NCI-H345 treated with DMSO at 0.1 percent for 48 hours (cell line): ENCODE measurements at regions not wholly inside any gene's neighbourhood (a gene's known extent, or its start where the extent isn't known, plus 50 kb on each side); places are given as distances from the start of the nearest gene placed in this dataset.
"Not testable (repeated sequence)": the region's sequence is repeated elsewhere in the genome, so short reads cannot be mapped to it uniquely, and the experiment has no call there.

Experiments
- DNase-seq: peaks from one replicate; lab custom pipeline; 2025; ENCODE audit not compliant: unreplicated experiment; lab: John Stamatoyannopoulos, UW

- DNase-seq = no peak
These were observed 315.1 kb upstream of the RASGEF1B start for GRCh38 chr4:81786766-81787165.

DNA sequence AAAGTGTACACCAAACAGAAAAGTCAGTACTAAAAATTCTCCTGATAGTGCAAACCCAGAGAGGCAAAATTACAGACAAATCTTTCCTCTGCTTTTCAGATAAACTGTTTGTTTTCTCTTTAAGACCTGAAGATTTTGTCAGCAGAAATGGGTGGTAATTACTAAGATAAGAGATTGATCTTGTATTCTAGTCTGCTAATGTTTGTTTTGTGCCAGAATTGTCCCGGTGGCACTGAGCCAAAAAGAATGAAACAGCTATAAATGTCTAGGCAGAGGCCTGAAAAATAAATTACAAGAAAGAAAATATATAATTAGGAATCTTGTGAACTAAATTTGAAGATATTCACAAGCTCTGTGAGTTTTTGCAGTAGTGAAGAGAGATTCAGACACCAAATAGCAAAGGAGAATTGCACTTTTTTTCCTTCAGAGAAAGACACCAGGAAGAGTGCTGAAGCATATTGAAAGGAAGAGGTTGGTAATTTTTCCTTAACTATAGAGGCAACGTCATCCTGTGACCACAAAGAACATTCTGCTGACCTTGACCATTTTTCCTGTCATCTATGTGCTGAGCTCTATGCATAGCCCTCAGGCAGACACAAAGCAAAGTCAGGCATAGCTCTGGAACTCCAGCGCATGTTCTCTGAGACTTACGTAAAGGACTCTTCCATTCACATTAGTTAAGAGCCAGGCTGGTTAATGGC, 314.5 kb upstream of the RASGEF1B start:
- no peak for DNase-seq

- no peak for DNase-seq
These were observed 313.6 kb upstream of the RASGEF1B start for GRCh38 chr4:81785338-81785737.

GRCh38 chr4:81783558-81783957, 311.9 kb upstream of the RASGEF1B start:
- DNase-seq = no peak

- DNase-seq = no peak
These were observed 310.1 kb upstream of the RASGEF1B start for GRCh38 chr4:81781799-81782198.

DNA sequence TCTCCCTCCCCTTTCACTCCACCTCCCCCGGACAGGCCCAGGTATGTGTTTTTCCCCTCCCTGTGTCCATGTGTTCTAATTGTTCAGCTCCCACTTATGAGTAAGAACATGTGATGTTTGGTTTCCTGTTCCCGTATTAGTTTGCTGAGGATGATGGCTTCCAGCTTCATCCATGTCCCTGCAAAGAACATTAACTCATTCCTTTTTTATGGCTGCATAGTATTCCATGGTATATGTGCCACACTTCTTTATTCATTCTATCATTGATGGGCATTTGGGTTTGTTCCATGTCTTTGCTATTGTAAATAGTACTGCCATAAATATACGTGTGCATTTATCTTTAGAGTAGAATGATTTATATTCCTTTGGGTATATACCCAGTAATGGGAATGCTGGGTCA, 306.0 kb upstream of the RASGEF1B start:
- DNase-seq = not testable (repeated sequence)

GRCh38 chr4:81776794-81777193, 305.1 kb upstream of the RASGEF1B start:
- no peak for DNase-seq

DNA sequence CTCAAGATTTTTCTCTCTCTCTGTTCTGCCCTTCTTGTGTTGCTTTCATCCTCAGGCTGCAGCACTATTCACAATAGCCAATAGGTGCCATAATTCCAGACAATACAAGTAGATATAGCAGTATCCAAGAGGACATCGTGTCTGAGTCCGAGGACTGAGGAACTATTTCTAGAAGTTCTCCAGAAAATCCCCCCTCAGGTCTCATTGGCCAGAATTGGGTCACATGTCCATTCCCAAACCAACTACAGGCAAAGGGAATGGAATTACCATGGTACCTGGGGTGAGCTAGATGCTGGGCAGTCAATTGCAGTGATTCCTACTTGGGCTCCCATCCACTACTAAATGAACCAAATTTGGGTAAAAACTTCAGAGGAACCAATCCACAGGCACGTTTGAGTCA, 301.9 kb upstream of the RASGEF1B start:
- no peak for DNase-seq

DNA sequence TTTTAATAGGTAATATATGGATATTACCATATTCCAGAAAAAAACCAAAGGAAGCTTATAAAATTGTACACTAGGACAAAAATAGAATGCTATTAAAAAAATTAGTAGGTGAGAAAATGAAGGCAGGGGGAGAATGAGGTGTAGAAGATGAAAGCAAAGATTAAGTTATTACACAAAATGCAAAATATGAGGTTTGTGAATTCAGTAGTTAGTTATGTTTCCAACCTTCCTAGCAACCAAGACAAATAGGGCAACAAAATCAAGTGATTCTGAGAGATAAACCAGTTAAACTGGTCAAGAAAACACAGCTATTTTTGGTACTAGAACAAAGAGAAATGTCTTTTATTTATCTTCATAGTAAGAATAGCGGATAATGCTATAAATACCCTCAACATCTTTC, 300.0 kb upstream of the RASGEF1B start:
- DNase-seq = no peak

GRCh38 chr4:81769244-81769643, 297.5 kb upstream of the RASGEF1B start:
- DNase-seq = no peak

GRCh38 chr4:81758574-81759264, 287.0 kb upstream of the RASGEF1B start:
- DNase-seq = no peak

DNA sequence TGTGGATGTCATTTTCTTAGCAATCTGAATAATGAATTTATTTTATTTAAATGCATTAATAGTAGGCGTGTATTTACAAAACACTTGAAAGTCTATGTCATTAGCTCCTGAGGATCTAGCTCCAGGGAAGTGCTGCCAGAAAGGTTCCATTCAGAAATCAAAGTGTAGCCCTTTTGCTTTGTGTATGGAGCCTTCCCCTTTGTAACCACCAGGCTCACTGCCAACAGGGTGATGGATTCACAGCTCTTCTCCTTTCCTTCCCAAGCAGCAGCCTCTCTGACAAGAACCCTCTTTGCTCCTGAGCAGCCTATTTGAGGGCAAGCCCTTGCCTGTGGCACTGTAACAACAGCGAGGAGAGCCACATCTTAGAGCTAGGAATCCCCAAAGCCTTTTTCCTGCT, 286.0 kb upstream of the RASGEF1B start:
- peak; percentile 66 for DNase-seq

DNA sequence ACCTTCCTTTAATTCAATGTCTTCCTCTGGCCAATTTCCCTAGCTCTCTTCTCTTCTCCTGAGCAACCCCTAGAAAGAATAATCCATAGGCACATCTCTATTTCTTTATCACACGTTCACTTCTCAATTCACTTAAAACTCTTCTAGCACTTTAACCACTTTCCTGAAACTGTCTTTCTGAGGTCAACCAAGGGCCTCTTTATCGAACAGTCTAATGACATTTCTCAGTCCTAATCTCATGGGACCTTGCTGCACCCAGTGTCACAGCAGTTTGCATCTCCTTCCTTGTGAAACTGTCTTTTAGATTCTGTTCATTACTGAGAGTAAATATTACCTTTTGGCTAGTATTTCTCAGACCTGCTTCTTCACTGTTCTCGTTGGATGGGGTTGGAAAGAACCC, 285.3 kb upstream of the RASGEF1B start:
- no peak for DNase-seq

DNA sequence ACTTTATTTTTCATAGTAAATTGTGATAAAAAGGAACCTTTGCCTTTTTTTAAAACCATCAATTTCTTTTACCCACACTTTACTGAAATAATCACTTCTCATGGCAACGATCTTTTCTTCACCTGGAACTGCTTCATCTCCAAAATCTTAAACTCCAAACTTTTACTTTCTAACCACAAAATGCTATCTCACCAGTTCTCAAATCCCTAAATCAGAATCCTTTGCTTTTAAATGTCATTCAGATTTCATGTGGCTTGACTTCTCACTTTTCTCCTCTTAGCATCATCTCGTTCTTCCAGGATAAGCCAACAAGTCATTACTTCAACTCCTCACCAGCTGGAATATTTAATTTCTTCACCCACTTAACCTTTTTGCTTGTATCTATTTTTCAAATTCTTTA, 284.3 kb upstream of the RASGEF1B start:
- DNase-seq = no peak

DNA sequence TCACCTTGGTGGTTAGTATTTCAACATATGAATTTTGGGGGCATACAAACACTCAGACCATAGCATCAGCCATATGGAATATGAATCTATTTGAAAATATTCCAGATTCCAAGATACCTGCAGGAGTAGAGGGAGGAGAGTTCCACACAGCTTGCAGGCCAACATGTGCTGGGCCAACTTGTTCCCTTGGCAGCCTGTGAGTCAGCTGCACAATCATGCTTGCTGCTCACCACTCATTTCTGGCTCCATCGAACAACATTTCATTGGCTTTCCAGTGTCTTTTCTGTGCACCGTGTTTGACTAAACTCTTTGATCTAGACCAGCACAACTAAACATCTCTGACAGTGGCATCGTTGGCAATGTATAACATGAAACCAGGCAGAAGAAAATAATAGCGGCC, 282.5 kb upstream of the RASGEF1B start:
- DNase-seq = no peak

DNA sequence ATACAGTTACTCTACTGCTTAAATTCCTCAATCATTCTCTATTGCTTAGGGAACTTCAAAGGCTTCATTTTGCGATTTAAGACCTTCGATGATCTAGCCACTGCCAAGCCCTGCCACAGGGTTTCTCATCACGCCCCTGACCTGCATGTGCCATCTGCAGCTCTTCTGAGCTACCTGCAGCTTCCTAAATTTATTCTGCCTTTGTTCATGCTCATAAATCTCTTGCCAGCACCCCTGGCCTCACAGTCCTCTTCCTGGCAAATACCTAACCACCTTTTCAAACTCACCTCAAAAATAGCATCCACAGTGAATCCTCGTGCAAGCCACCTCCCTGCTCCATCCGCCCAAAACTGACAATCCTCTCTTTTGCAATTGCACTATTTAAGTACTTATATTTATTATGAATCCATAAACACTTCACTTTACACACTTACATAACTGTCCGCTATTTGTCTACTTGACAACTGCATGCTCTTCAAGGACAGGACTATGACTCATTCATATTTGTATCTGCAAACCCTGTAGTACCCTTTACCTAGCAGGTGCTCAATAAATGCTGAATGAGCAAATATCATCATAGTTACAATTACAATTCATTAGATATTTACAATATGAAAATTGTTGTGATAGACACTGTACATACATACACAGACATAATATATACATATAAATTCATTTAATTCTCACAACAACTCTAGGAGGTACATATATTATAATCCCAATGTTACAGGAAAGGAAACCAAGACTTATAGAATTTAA, 280.0 kb upstream of the RASGEF1B start:
- DNase-seq = no peak

DNA sequence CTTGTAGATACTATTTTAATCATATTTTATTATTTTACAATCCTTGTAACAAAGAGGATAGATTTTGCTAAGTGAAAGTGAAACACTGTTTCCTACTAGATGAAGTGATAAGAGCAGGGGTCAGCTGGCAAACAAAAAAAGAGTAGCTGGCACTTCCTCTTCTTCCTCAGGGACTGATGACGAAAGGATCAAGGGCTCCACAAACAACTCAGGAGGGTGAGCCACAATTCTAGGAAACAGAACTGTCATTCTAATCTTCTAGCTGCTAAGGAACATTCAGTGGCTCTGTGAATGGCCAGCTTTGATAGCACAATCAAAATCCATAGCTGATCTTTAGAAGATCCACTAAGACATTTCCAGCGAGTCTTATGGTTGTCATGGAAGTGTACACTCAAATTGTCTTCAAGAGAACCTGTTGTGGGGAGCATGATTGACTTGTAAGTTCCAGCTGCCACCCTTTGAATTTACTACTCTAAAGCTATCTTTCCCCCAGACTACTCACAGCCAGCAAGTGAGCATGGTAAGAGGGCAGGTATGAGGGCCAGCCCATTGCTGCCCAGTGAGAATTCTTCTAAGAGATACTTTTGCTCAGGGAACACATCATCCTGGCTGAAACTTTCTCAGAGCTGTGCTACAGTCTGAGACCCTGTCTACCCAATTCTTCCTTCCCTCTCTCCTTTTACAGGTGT, 275.7 kb upstream of the RASGEF1B start:
- no peak for DNase-seq

- DNase-seq = no peak
These were observed 275.1 kb upstream of the RASGEF1B start for GRCh38 chr4:81746773-81747172.

DNA sequence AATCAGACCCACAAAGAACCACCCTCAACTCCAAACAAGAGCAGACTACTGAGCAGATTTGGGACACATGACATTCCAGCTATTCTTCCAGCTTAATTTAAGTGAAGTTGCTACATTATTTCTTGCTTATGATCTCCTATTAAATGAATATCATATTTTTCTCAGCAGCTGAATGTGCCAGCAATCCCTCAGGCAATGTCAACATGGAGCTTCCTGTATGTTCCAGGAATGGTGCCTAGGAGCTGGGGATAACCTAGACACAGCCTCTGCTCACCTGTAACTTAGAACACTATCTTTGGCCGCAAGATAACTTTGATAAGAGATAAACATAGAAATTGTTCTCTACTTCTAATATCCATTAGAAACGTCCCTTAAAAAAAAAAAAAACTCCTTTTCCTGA, 274.4 kb upstream of the RASGEF1B start:
- DNase-seq = no peak

GRCh38 chr4:81745050-81745449, 273.3 kb upstream of the RASGEF1B start:
- DNase-seq = no peak

- no peak for DNase-seq
These were observed 272.2 kb upstream of the RASGEF1B start for GRCh38 chr4:81743731-81744435.
